ENCODE measurements at regions not wholly inside any gene's neighbourhood (a gene's known extent, or its start where the extent isn't known, plus 50 kb on each side); places are given as distances from the start of the nearest gene placed in this dataset.

- TF ChIP-seq EZH2 (IDR thresholded peaks at IDR 0.05; ENCODE audit: low read length): no peak
- TF ChIP-seq CTCF (optimal IDR thresholded peaks at IDR 0.05 in 1 of 3, IDR thresholded peaks at IDR 0.05 in 1 of 3, conservative IDR thresholded peaks at IDR 0.05 in 1 of 3; ENCODE audit: extremely low read depth in 1 of 3, insufficient read depth in 2 of 3, low read length in 3 of 3): no peak
- Histone ChIP-seq H3K79me2 (ENCODE audit: control insufficient read depth, insufficient read depth, low read length) (no peaks in the 10 kb centered on the region), H3K9me1 (ENCODE audit: control insufficient read depth, extremely low read depth, insufficient read depth, low read length) (no peaks in the 10 kb centered on the region), H4K20me1 (ENCODE audit: control insufficient read depth, extremely low read depth, insufficient read depth, low read length) (no peaks in the 10 kb centered on the region), H2AFZ (ENCODE audit: control insufficient read depth, low read length) (no peak overlapping the region), H3K4me2 (ENCODE audit: control insufficient read depth, extremely low read depth, insufficient read depth, low read depth, low read length) (no peak overlapping the region), H3K4me1 (ENCODE audit: control insufficient read depth, extremely low read depth, insufficient read depth, low read length) (no peaks in the 10 kb centered on the region), H3K9ac (ENCODE audit: control insufficient read depth, extremely low read depth, insufficient read depth, low read length) (no peak overlapping the region), H3K27me3 (ENCODE audit: control insufficient read depth, extremely low read depth, insufficient read depth, low read length) (peaks cover 45% of the 10 kb centered on the region), H3K9me3 (ENCODE audit: control insufficient read depth, low read depth, low read length) (no peaks in the 10 kb centered on the region), H3K36me3 (ENCODE audit: control insufficient read depth in 2 of 2, extremely low read depth in 1 of 2, insufficient read depth in 2 of 2, low read length in 2 of 2) (no peaks in the 10 kb centered on the region), H3K4me3 (ENCODE audit: control insufficient read depth in 2 of 3, extremely low read depth in 1 of 3, insufficient read depth in 2 of 3, low read depth in 1 of 3, low read length in 3 of 3) (no peak overlapping the region), H3K27ac (ENCODE audit: control insufficient read depth, insufficient read depth, low read length) (no peak overlapping the region)
- no peak for DNase-seq (ENCODE audit: low read depth, low spot score)
- no peak for FAIRE-seq
- dilution Hi-C loops (cut with MboI; ENCODE audit: extremely low pct_ligation_motif_present, low sequenced_read_pairs): loop anchor here (25.0 kb wide), 1 partner anchor 202 kb away; no protein-coding TSS in a partner anchor
These were observed 177.1 kb upstream of the FSTL4 start for GRCh38 chr5:133789428-133789827.

GRCh38 chr5:133788121-133788520 is 175.8 kb upstream of the FSTL4 start:
- no peak overlapping the region for H3K4me2 ChIP-seq (ENCODE audit: control insufficient read depth, extremely low read depth, insufficient read depth, low read depth, low read length)
- H3K27ac ChIP-seq (ENCODE audit: control insufficient read depth, insufficient read depth, low read length): no peak overlapping the region
- FAIRE-seq (no peak), DNase-seq (ENCODE audit: low read depth, low spot score) (no peak)
- H3K79me2 ChIP-seq (ENCODE audit: control insufficient read depth, insufficient read depth, low read length): no peaks in the 10 kb centered on the region
- H2AFZ ChIP-seq (ENCODE audit: control insufficient read depth, low read length): no peak overlapping the region
- dilution Hi-C loops (cut with MboI; ENCODE audit: extremely low pct_ligation_motif_present, low sequenced_read_pairs): loop anchor here (25.0 kb wide), 1 partner anchor 201 kb away; no protein-coding TSS in a partner anchor
- no peak overlapping the region for H3K4me3 ChIP-seq (ENCODE audit: control insufficient read depth in 2 of 3, extremely low read depth in 1 of 3, insufficient read depth in 2 of 3, low read depth in 1 of 3, low read length in 3 of 3)
- no peaks in the 10 kb centered on the region for H4K20me1 ChIP-seq (ENCODE audit: control insufficient read depth, extremely low read depth, insufficient read depth, low read length)
- no peaks in the 10 kb centered on the region for H3K4me1 ChIP-seq (ENCODE audit: control insufficient read depth, extremely low read depth, insufficient read depth, low read length)
- H3K27me3 ChIP-seq (ENCODE audit: control insufficient read depth, extremely low read depth, insufficient read depth, low read length): peaks cover 33% of the 10 kb centered on the region
- TF ChIP-seq EZH2 (IDR thresholded peaks at IDR 0.05; ENCODE audit: low read length) (no peak), CTCF (optimal IDR thresholded peaks at IDR 0.05 in 1 of 3, IDR thresholded peaks at IDR 0.05 in 1 of 3, conservative IDR thresholded peaks at IDR 0.05 in 1 of 3; ENCODE audit: extremely low read depth in 1 of 3, insufficient read depth in 2 of 3, low read length in 3 of 3) (no peak)
- no peaks in the 10 kb centered on the region for H3K9me3 ChIP-seq (ENCODE audit: control insufficient read depth, low read depth, low read length)
- H3K36me3 ChIP-seq (ENCODE audit: control insufficient read depth in 2 of 2, extremely low read depth in 1 of 2, insufficient read depth in 2 of 2, low read length in 2 of 2): no peaks in the 10 kb centered on the region
- no peak overlapping the region for H3K9ac ChIP-seq (ENCODE audit: control insufficient read depth, extremely low read depth, insufficient read depth, low read length)
- H3K9me1 ChIP-seq (ENCODE audit: control insufficient read depth, extremely low read depth, insufficient read depth, low read length): no peaks in the 10 kb centered on the region
